LNCAP (cell line): ENCODE measurements at regions not wholly inside any gene's neighbourhood (a gene's known extent, or its start where the extent isn't known, plus 50 kb on each side); places are given as distances from the start of the nearest gene placed in this dataset.

Source experiments
- CTCF ChIP-seq: fragments of 450-650 bp; IDR thresholded peaks from 2 replicates; pipeline ENCODE4 v1.5.1; 2017; ENCODE audit warnings: mild to moderate bottlenecking

GRCh38 chr4:96073461-96073860, 233.6 kb downstream of the PDHA2 start:
- TF ChIP-seq CTCF: no peak

- TF ChIP-seq CTCF: no peak
Measured at GRCh38 chr4:96092151-96092705, 252.3 kb downstream of the PDHA2 start.

GRCh38 chr4:96093057-96093456, 253.2 kb downstream of the PDHA2 start:
- TF ChIP-seq CTCF: no peak

- TF ChIP-seq CTCF: no peak
Measured at GRCh38 chr4:96093563-96093962, 253.7 kb downstream of the PDHA2 start.

GRCh38 chr4:96094183-96094582, 254.3 kb downstream of the PDHA2 start:
- TF ChIP-seq CTCF: no peak

- no peak for TF ChIP-seq CTCF
Measured at GRCh38 chr4:96097040-96097607, 257.2 kb downstream of the PDHA2 start.

GRCh38 chr4:96097693-96098092, 257.8 kb downstream of the PDHA2 start:
- TF ChIP-seq CTCF: no peak

GRCh38 chr4:96099031-96099430, 259.1 kb downstream of the PDHA2 start:
- TF ChIP-seq CTCF: no peak
